H1 (cell line): ENCODE measurements at regions not wholly inside any gene's neighbourhood (a gene's known extent, or its start where the extent isn't known, plus 50 kb on each side); places are given as distances from the start of the nearest gene placed in this dataset.

Source experiments
- CBX5 ChIP-seq: fragments of 300-800, 300-1000 bp; sonication (generic); IDR thresholded peaks from 2 replicates; pipeline ENCODE4 v1.7.1; 2016; ENCODE audit warnings: antibody characterized with exemption, low read length, low read depth
- POLR2A ChIP-seq, 2 experiments: IDR thresholded peaks; 1 replicate in 1 of 2; 2 replicates in 1 of 2; pipeline ENCODE4 v1.6.1; 2011; ENCODE audit warnings: low read depth in 2 of 2, low read length in 2 of 2, mild to moderate bottlenecking in 2 of 2; ENCODE audit errors: control extremely low read depth in 1 of 2
- RXRA ChIP-seq: IDR thresholded peaks from 2 replicates; pipeline ENCODE4 v1.6.1; 2011; ENCODE audit warnings: low read depth, mild to moderate bottlenecking, low read length, moderate library complexity; ENCODE audit not compliant: insufficient read depth

DNA sequence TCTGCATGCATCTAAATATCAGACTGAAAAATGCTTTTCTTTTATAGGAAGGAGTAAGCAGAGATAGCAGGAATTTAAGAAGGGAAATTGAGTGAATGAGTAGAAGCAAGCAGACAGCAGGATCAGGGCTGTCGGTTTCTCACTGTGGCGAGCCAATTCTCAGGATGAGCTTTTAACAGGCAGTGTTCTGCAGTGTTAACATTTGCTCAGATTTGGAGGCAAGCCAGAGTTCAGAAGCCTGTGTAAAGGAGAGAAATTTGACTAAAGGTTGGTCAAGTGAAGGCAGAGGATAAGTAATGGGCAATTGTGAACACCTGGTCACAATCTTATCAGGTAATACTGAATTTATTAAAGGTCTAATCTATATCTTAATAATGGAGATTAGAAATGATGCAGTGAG lies 133.3 kb upstream of the MAGEB16 start:
- TF ChIP-seq POLR2A (IDR thresholded peaks at IDR 0.05; ENCODE audit: control extremely low read depth in 1 of 2, low read depth in 2 of 2, low read length in 2 of 2) (no peak), CBX5 (no peak), RXRA (no peak)
